Skeletal muscle tissue (tissue), 3 donors: ENCODE measurements at regions not wholly inside any gene's neighbourhood (a gene's known extent, or its start where the extent isn't known, plus 50 kb on each side); places are given as distances from the start of the nearest gene placed in this dataset.

ENCODE experiments used
- H3K27ac ChIP-seq: one replicate; pipeline ENCODE4 v1.7.0; 2013; ENCODE audit warnings: mild to moderate bottlenecking, low read depth, low read length, inconsistent platforms
- H3K27me3 ChIP-seq, 3 donors: one replicate each; pipeline ENCODE4 v1.7.0; 2013; ENCODE audit warnings: low read length in 3 of 3; ENCODE audit not compliant: control insufficient read depth in 3 of 3, insufficient read depth in 3 of 3
- H3K36me3 ChIP-seq, 3 donors: one replicate each; pipeline ENCODE4 v1.7.0; 2013; ENCODE audit warnings: low read length in 3 of 3; ENCODE audit not compliant: control insufficient read depth in 3 of 3, insufficient read depth in 3 of 3
- H3K4me1 ChIP-seq, 3 donors: one replicate each; pipeline ENCODE4 v1.7.0; 2013; ENCODE audit warnings: low read length in 3 of 3, mild to moderate bottlenecking in 3 of 3; ENCODE audit not compliant: control insufficient read depth in 3 of 3, insufficient read depth in 3 of 3
- H3K4me3 ChIP-seq, 3 donors: one replicate each; pipeline ENCODE4 v1.7.0; 2013; ENCODE audit warnings: low read length in 3 of 3
- H3K9ac ChIP-seq, 3 donors: one replicate each; pipeline ENCODE4 v1.7.0; 2013; ENCODE audit warnings: low read length in 3 of 3, mild to moderate bottlenecking in 3 of 3, moderate library complexity in 2 of 3, low read depth in 1 of 3
- H3K9me3 ChIP-seq, 3 donors: one replicate each; pipeline ENCODE4 v1.7.0; 2013; ENCODE audit warnings: low read length in 3 of 3; ENCODE audit not compliant: control insufficient read depth in 3 of 3
- donor health status: Osteomylitis.

GRCh38 chr4:147351083-147351787 lies 129.7 kb upstream of the EDNRA start:
- no peak overlapping the region for H3K27ac ChIP-seq
- no peaks in the 10 kb centered on the region for H3K9me3 ChIP-seq
- no peak overlapping the region for H3K9ac ChIP-seq
- no peaks in the 10 kb centered on the region for H3K27me3 ChIP-seq
- H3K36me3 ChIP-seq = no peaks in the 10 kb centered on the region
- H3K4me3 ChIP-seq = no peak overlapping the region
- no peaks in the 10 kb centered on the region for H3K4me1 ChIP-seq

DNA sequence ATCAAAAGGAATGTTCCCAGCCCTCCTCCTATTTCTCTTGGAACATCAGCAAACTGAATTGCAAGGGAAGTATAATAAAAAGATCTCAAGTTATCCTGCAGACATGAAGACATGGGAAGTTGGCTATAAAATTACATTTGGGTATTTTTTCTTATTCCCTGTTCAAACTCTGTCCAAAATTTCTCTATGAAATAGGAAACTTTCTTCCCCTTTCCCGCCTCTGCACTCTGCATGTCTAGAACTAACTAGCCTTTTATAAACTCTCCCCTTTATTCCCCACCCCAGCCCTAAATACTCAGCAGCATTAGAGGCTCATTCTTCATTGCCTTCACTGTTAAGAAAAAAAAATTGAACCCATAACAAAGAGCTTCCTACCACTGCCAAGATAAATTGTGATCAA lies 126.7 kb upstream of the EDNRA start:
- Histone ChIP-seq H3K4me3 (no peak overlapping the region), H3K27me3 (no peaks in the 10 kb centered on the region), H3K9me3 (no peaks in the 10 kb centered on the region), H3K27ac (no peak overlapping the region), H3K36me3 (no peaks in the 10 kb centered on the region), H3K4me1 (no peaks in the 10 kb centered on the region), H3K9ac (no peak overlapping the region)

DNA sequence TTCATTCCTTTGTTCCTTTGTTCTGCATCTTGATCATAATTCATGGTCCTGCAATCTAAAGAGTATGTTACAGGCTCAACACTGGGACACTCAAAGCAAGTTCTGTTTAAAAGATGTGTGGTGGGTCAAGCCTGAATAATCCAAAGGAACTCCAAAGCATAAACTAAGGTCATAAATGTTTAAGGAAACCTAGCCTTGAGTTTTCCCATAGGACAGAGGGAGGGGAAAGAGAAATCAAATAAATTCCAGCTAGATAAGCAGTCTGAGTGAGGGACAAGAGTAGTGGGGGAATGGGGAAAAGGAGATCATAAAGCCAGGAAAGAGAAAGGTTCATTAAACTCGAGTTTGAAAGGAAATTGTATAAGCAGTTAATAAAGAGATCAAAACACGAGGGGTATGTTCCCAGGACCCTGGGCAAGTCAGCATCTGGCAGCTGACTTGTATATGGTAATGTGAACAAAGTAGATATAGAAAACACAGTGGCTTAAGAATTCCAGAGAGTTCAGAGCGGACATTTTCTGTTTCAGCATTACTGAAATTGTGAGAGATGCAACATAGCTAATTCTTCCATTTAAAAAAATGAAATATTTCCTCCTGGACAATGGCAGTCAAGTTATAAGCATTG lies 125.8 kb upstream of the EDNRA start:
- Histone ChIP-seq H3K9ac (no peak overlapping the region), H3K4me3 (no peak overlapping the region), H3K4me1 (no peaks in the 10 kb centered on the region), H3K36me3 (no peaks in the 10 kb centered on the region), H3K9me3 (no peaks in the 10 kb centered on the region), H3K27ac (no peak overlapping the region), H3K27me3 (no peaks in the 10 kb centered on the region)

GRCh38 chr4:147355847-147356246 lies 125.0 kb upstream of the EDNRA start:
- H3K27ac ChIP-seq = no peak overlapping the region

GRCh38 chr4:147360301-147360700 lies 120.6 kb upstream of the EDNRA start:
- H3K4me3 ChIP-seq = no peak overlapping the region

More at GRCh38 chr4:147355847-147356246, 125.0 kb upstream of the EDNRA start:
- Histone ChIP-seq H3K9ac (no peak overlapping the region), H3K4me3 (no peak overlapping the region), H3K9me3 (no peaks in the 10 kb centered on the region), H3K4me1 (no peaks in the 10 kb centered on the region), H3K27me3 (no peaks in the 10 kb centered on the region), H3K36me3 (no peaks in the 10 kb centered on the region)

DNA sequence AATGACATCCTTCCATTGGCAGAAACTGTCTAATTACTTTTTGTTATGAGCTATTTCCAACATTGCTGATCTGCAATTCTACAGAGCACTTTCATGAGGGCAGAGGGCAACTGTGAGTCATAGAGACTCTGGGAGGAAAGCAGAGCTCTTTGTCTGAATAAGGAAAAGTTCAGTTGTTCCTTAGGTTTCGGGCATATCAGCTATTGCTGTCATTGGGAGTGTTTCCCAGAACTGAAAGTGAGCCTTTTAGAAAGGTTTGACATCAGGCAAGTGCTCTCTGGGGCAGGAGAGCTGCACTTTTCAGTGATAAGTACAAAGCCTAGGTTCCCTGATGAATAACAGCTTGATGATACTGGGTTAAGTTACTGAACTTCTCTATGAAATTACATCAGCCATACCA lies 119.2 kb upstream of the EDNRA start:
- H3K4me3 ChIP-seq = no peak overlapping the region
- H3K9ac ChIP-seq = no peak overlapping the region
- peaks cover 3 to 6% (median 3%) of the 10 kb centered on the region in 3 donors for H3K4me1 ChIP-seq
- H3K27me3 ChIP-seq = no peaks in the 10 kb centered on the region
- H3K36me3 ChIP-seq = no peaks in the 10 kb centered on the region
- H3K27ac ChIP-seq = peak overlapping the region; percentile 80
- no peaks in the 10 kb centered on the region for H3K9me3 ChIP-seq

More at GRCh38 chr4:147360301-147360700, 120.6 kb upstream of the EDNRA start:
- Histone ChIP-seq H3K9ac (no peak overlapping the region), H3K27ac (peak overlapping the region; percentile 43), H3K36me3 (no peaks in the 10 kb centered on the region), H3K9me3 (no peaks in the 10 kb centered on the region), H3K27me3 (no peaks in the 10 kb centered on the region), H3K4me1 (peaks cover 3 to 6% (median 3%) of the 10 kb centered on the region in 3 donors)

DNA sequence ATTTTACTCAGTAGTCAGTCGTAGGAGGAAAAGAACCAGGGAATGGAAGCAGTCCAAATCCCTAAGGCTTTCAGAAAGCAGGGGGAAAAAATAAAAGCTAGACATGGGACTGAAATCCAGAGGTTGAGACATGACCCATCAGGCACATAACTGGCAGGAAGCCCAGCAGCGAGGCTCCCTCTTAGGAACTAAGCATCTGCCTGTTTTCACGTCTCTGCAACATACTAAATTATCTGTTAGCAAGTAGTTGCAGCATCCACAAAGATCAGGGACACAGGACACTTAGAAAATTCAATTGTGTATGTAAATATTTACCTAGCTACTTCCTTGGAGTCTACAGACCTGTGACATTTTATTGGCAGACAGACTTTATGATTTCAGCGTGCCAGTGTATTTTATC lies 118.0 kb upstream of the EDNRA start:
- H3K36me3 ChIP-seq = no peaks in the 10 kb centered on the region
- no peaks in the 10 kb centered on the region for H3K27me3 ChIP-seq
- peaks cover 3 to 6% (median 3%) of the 10 kb centered on the region in 3 donors for H3K4me1 ChIP-seq
- no peaks in the 10 kb centered on the region for H3K9me3 ChIP-seq
- no peak overlapping the region for H3K9ac ChIP-seq
- H3K4me3 ChIP-seq = no peak overlapping the region
- peak overlapping the region; percentile 80 for H3K27ac ChIP-seq

GRCh38 chr4:147363514-147363913 lies 117.4 kb upstream of the EDNRA start:
- Histone ChIP-seq H3K27ac (peak overlapping the region; percentile 80), H3K9ac (no peak overlapping the region), H3K4me3 (no peak overlapping the region), H3K27me3 (no peaks in the 10 kb centered on the region), H3K9me3 (no peaks in the 10 kb centered on the region), H3K4me1 (peaks cover 3 to 6% (median 3%) of the 10 kb centered on the region in 3 donors), H3K36me3 (no peaks in the 10 kb centered on the region)

GRCh38 chr4:147365396-147365795 lies 115.5 kb upstream of the EDNRA start:
- H3K4me1 ChIP-seq = peaks cover 3 to 6% (median 3%) of the 10 kb centered on the region in 3 donors
- no peaks in the 10 kb centered on the region for H3K36me3 ChIP-seq
- H3K27ac ChIP-seq = no peak overlapping the region
- H3K4me3 ChIP-seq = no peak overlapping the region
- H3K9ac ChIP-seq = no peak overlapping the region
- no peaks in the 10 kb centered on the region for H3K27me3 ChIP-seq
- H3K9me3 ChIP-seq = no peaks in the 10 kb centered on the region

- Histone ChIP-seq H3K9ac (no peak overlapping the region), H3K27me3 (no peaks in the 10 kb centered on the region), H3K4me1 (peaks cover 3 to 6% (median 3%) of the 10 kb centered on the region in 3 donors), H3K27ac (no peak overlapping the region), H3K4me3 (no peak overlapping the region), H3K9me3 (no peaks in the 10 kb centered on the region), H3K36me3 (no peaks in the 10 kb centered on the region)
Observed at GRCh38 chr4:147366164-147366563, 114.7 kb upstream of the EDNRA start.
